ENCODE measurements at regions not wholly inside any gene's neighbourhood (a gene's known extent, or its start where the extent isn't known, plus 50 kb on each side); places are given as distances from the start of the nearest gene placed in this dataset.

DNA sequence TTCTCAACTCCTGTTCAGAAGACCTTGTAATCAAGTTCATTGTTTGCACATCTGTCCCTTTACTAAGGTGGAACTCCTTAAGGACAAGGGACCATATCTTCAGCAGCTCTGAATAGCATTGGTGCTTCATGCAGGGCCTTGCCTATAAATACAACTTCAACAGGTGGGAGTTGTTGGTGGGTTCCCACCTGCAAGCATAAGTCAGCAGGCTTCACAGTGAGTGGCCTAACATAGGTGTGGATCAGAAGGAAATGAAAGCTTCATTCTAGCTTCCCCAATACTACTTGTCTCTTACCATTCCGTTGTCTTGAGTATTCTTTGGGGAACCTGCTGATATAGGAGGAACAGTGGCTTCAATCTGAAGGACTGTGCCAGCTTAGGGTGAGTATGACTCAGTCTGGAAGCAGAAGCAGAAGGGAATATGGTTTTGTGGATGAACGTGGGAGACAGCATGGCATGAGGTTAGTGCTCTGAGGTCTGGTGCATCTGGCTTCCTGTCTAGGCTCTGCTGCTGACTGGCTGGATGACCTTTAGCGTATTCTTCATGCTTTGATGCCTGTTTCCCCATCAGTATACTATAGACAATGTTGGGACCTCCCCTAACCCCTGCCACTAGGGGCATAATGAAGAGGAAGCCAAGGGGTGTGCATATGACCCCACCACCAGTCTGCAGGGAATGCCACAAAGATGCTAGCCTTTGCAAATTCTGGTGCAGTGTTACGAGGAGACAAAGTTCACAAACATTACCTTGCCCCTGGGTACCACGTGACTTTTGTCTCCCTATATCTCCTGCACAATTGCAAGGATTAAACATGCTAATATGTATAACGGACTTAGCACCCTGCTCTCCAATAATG lies 192.3 kb downstream of the PALM2AKAP2 start:
- TF ChIP-seq, protein P1, sequence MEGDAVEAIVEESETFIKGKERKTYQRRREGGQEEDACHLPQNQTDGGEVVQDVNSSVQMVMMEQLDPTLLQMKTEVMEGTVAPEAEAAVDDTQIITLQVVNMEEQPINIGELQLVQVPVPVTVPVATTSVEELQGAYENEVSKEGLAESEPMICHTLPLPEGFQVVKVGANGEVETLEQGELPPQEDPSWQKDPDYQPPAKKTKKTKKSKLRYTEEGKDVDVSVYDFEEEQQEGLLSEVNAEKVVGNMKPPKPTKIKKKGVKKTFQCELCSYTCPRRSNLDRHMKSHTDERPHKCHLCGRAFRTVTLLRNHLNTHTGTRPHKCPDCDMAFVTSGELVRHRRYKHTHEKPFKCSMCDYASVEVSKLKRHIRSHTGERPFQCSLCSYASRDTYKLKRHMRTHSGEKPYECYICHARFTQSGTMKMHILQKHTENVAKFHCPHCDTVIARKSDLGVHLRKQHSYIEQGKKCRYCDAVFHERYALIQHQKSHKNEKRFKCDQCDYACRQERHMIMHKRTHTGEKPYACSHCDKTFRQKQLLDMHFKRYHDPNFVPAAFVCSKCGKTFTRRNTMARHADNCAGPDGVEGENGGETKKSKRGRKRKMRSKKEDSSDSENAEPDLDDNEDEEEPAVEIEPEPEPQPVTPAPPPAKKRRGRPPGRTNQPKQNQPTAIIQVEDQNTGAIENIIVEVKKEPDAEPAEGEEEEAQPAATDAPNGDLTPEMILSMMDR (conservative IDR thresholded peaks at IDR 0.05 in 1 of 2, IDR thresholded peaks at IDR 0.05 in 1 of 2; ENCODE audit: extremely low read depth in 1 of 2, insufficient read depth in 1 of 2, low read depth in 1 of 2, low read length in 2 of 2), result no peak
- no peak for TF ChIP-seq EZH2 (IDR thresholded peaks at IDR 0.05; ENCODE audit: borderline replicate concordance, low read length)

Measured in mammary epithelial cell (primary cell).